ENCODE measurements at regions not wholly inside any gene's neighbourhood (a gene's known extent, or its start where the extent isn't known, plus 50 kb on each side); places are given as distances from the start of the nearest gene placed in this dataset.

DNA sequence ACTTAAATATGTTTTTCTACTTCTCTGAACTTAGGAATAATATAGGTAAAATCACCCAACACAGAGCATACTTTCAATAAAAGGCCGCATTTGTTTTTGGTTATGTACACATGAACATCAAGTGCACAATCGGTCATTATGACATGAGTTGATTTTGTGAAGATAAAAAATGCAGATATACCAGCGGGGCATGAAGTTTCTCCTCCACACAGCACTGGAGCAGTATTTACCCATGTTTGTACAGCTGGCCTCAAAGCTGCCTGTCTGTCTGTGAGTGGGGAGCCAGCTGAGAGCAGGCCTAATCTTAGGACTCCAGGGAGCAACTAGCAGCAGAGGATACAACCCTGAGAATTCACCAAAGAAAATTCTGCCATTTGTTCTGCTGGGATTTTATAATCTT is 206.5 kb downstream of the TPBG start:
- no peaks in the 10 kb centered on the region for H3K27me3 ChIP-seq
- H3K27ac ChIP-seq (replicated peaks in 1 of 4): no peak overlapping the region
- WGBS: 77% methylated on average over 3 of the region's 3 CpGs
- H3K9me3 ChIP-seq: no peaks in the 10 kb centered on the region
- H3K4me1 ChIP-seq: peaks cover 0 to 6% (median 3%) of the 10 kb centered on the region in 4 donors
- TF ChIP-seq POLR2AphosphoS5 (IDR thresholded peaks at IDR 0.05) (no peak), EP300 (IDR thresholded peaks at IDR 0.05) (no peak), POLR2A (IDR thresholded peaks at IDR 0.05; ENCODE audit: low read depth) (no peak)
- TF ChIP-seq, protein P1, sequence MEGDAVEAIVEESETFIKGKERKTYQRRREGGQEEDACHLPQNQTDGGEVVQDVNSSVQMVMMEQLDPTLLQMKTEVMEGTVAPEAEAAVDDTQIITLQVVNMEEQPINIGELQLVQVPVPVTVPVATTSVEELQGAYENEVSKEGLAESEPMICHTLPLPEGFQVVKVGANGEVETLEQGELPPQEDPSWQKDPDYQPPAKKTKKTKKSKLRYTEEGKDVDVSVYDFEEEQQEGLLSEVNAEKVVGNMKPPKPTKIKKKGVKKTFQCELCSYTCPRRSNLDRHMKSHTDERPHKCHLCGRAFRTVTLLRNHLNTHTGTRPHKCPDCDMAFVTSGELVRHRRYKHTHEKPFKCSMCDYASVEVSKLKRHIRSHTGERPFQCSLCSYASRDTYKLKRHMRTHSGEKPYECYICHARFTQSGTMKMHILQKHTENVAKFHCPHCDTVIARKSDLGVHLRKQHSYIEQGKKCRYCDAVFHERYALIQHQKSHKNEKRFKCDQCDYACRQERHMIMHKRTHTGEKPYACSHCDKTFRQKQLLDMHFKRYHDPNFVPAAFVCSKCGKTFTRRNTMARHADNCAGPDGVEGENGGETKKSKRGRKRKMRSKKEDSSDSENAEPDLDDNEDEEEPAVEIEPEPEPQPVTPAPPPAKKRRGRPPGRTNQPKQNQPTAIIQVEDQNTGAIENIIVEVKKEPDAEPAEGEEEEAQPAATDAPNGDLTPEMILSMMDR (IDR thresholded peaks at IDR 0.05): no peak
- intact Hi-C loops (cut with DNase I): no loop called here
- H3K36me3 ChIP-seq: no peaks in the 10 kb centered on the region
- DNase-seq (ENCODE audit: extremely low spot score): no peak
- H3K4me3 ChIP-seq: no peak overlapping the region

DNA sequence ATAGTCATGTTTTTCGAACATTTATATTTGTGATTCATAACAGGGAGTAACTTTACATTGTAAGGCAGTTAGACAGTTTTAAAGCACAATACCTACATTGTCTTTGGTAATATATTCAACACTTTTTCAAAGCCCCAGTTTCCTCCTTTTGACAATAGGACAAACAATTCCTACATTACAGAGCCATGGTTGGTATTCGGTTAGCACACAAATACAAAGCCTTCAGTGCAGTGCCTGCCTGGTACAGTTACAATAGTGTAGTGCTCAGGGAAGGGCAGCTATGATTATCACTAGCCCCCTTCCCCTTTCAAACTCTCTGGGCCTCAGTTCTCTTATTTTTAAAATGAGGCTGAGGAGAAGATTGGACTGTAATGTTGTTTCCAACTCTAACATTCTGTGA is 207.8 kb downstream of the TPBG start:
- WGBS: 82% methylated on average over 2 of the region's 2 CpGs
- no peak for DNase-seq (ENCODE audit: extremely low spot score)
- intact Hi-C loops (cut with DNase I): no loop called here
- no peaks in the 10 kb centered on the region for H3K36me3 ChIP-seq
- TF ChIP-seq POLR2A (IDR thresholded peaks at IDR 0.05; ENCODE audit: low read depth) (no peak), POLR2AphosphoS5 (IDR thresholded peaks at IDR 0.05) (no peak), EP300 (IDR thresholded peaks at IDR 0.05) (no peak)
- TF ChIP-seq, protein P1 (IDR thresholded peaks at IDR 0.05): no peak
- H3K27ac ChIP-seq (replicated peaks in 1 of 4): no peak overlapping the region
- H3K4me3 ChIP-seq: no peak overlapping the region
- no peaks in the 10 kb centered on the region for H3K27me3 ChIP-seq
- H3K9me3 ChIP-seq: peaks cover 0 to 3% (median 0%) of the 10 kb centered on the region in 4 donors
- H3K4me1 ChIP-seq: peaks cover 0 to 6% (median 3%) of the 10 kb centered on the region in 4 donors

DNA sequence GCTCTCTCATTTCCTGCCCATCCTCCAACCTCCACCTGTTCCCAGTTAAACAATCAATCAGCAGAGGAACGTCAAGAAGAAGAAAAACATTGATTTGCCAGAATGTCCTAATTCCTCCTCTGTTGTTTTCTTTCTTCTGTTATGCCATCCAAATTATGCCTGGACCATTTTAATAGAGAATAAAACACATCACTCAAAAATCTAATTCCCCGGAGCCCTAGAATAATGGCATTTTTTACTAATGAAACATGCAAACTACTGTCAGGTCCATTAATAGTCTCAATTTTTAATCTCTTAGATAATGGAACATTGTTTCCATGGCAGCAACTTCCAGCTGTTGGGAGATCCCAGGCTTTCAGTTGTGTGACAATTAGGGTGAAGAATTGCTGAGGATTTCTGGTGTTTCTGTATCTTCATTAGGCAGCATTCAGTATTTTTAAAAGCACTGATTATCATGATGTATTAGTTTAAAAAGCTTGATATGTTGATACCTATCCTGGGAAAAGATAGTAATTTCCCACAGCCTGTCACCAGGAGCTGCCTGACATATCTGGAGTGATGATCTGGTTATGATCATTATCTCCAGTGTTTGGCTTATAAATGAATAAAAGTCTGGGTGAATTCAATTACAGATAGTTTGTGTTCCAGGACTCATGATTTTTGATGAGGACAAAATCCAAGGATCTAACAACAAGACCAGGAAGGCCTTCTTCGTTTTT is 209.8 kb downstream of the TPBG start:
- WGBS: 46% methylated on average over 3 of the region's 3 CpGs
- Histone ChIP-seq H3K36me3 (no peaks in the 10 kb centered on the region), H3K27me3 (no peaks in the 10 kb centered on the region), H3K27ac (replicated peaks in 1 of 4) (no peak overlapping the region), H3K9me3 (peaks cover 0 to 7% (median 3%) of the 10 kb centered on the region in 4 donors), H3K4me3 (no peak overlapping the region), H3K4me1 (peaks cover 0 to 6% (median 2%) of the 10 kb centered on the region in 4 donors)
- intact Hi-C loops (cut with DNase I): no loop called here
- no peak for DNase-seq (ENCODE audit: extremely low spot score)
- no peak for TF ChIP-seq EP300 (IDR thresholded peaks at IDR 0.05)
- TF ChIP-seq POLR2A (IDR thresholded peaks at IDR 0.05; ENCODE audit: low read depth): no peak
- TF ChIP-seq POLR2AphosphoS5 (IDR thresholded peaks at IDR 0.05): no peak
- TF ChIP-seq, protein P1 (IDR thresholded peaks at IDR 0.05): no peak

DNA sequence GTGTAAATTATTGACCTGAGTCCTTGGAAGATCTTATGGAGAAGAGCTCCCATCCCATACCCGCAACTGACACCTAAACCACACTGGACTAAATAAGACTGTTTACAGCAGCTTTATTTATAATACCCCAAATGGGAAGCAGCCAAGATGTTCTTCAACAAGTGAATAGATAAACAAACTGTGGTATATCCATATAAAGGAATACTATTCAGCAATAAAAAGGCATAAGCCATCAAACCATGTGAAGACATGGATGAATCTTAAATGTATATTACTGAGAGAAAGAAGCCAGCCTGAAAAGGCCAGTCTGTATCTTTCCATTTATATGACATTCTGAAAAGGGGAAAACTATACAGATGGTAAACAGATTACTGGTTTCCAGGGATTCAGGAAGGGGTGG is 212.7 kb downstream of the TPBG start:
- 100% methylated on average over 1 of the region's 1 CpG for WGBS

More for the DNA sequence above, 212.7 kb downstream of the TPBG start:
- Histone ChIP-seq H3K4me3 (no peak overlapping the region), H3K27me3 (no peaks in the 10 kb centered on the region), H3K27ac (replicated peaks in 1 of 4) (no peak overlapping the region), H3K4me1 (peaks cover 0 to 6% (median 1%) of the 10 kb centered on the region in 4 donors), H3K9me3 (peaks cover 0 to 7% (median 3%) of the 10 kb centered on the region in 4 donors), H3K36me3 (no peaks in the 10 kb centered on the region)
- TF ChIP-seq POLR2AphosphoS5 (IDR thresholded peaks at IDR 0.05): no peak
- no peak for TF ChIP-seq EP300 (IDR thresholded peaks at IDR 0.05)
- TF ChIP-seq, protein P1 (IDR thresholded peaks at IDR 0.05): no peak
- no peak for TF ChIP-seq POLR2A (IDR thresholded peaks at IDR 0.05; ENCODE audit: low read depth)
- no peak for DNase-seq (ENCODE audit: extremely low spot score)
- intact Hi-C loops (cut with DNase I): no loop called here

Measured in esophagus muscularis mucosa (tissue), 4 donors.